ENCODE measurements at regions not wholly inside any gene's neighbourhood (a gene's known extent, or its start where the extent isn't known, plus 50 kb on each side); places are given as distances from the start of the nearest gene placed in this dataset.

DNA sequence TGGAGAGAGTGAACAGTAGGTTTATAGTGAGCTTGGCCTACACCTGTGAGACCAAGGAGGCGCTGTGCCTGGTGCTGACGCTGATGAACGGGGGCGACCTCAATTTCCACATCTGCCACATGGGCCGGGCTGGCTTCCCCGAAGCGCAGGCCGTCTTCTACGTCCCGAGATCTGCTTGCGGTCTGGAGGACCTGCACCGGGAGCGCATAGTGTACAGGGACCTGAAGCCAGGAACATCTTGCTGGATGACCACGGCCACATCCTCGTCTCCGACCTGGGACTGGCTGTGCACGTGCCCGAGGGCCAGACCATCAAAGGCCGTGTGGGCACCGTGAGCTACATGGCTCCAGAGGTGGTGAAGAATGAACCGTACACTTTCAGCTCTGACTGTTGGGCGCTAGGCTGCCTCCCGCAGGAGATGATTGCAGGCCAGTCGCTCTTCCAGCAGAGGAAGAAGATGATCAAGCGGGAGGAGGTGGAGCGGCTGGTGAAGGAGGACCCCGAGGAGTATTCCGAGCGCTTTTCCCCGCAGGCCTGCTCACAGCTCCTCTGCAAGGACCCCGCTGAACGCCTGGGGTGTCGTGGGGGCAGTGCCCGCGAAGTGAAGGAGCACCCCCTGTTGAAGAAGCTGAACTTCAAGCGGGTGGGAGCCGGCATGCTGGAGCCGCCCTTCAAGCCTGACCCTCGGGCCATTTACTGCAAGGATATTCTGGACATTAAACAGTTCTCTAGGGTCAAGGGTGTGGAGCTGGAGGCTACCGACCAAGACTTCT is 139.0 kb downstream of the ZDHHC20 start:
- no peak for DNase-seq

GRCh38 chr13:21320642-21321034 is 138.5 kb downstream of the ZDHHC20 start:
- DNase-seq = no peak

GRCh38 chr13:21321269-21321668 is 137.8 kb downstream of the ZDHHC20 start:
- no peak for DNase-seq

- DNase-seq = no peak
Measured at GRCh38 chr13:21322327-21322965, 136.7 kb downstream of the ZDHHC20 start.

All from 8988T (cell line).